Duodenal mucosa (tissue), 2 donors: ENCODE measurements at regions not wholly inside any gene's neighbourhood (a gene's known extent, or its start where the extent isn't known, plus 50 kb on each side); places are given as distances from the start of the nearest gene placed in this dataset.

Source experiments
- H3K27ac ChIP-seq: one replicate; pipeline ENCODE4 v1.7.0; 2013; ENCODE audit warnings: low read depth, low read length
- H3K27me3 ChIP-seq, 2 donors: one replicate each; pipeline ENCODE4 v1.7.0; 2013; ENCODE audit warnings: low read length in 2 of 2, control low read depth in 1 of 2; ENCODE audit not compliant: insufficient read depth in 2 of 2, control insufficient read depth in 1 of 2
- H3K36me3 ChIP-seq, 2 donors: one replicate each; pipeline ENCODE4 v1.7.0; 2013; ENCODE audit warnings: low read length in 2 of 2, control low read depth in 1 of 2; ENCODE audit not compliant: insufficient read depth in 2 of 2, control insufficient read depth in 1 of 2
- H3K4me1 ChIP-seq, 2 donors: one replicate each; pipeline ENCODE4 v1.7.0; 2013; ENCODE audit warnings: low read length in 2 of 2, control low read depth in 1 of 2; ENCODE audit not compliant: insufficient read depth in 2 of 2, control insufficient read depth in 1 of 2
- H3K4me3 ChIP-seq, 2 donors: one replicate each; pipeline ENCODE4 v1.7.0; 2013; ENCODE audit warnings: low read length in 2 of 2, low read depth in 1 of 2
- H3K9ac ChIP-seq, 2 donors: one replicate each; pipeline ENCODE4 v1.7.0; 2013; ENCODE audit warnings: low read length in 2 of 2, low read depth in 1 of 2
- H3K9me3 ChIP-seq, 2 donors: one replicate each; pipeline ENCODE4 v1.7.0; 2013; ENCODE audit warnings: low read length in 2 of 2, control low read depth in 1 of 2; ENCODE audit not compliant: control insufficient read depth in 1 of 2

DNA sequence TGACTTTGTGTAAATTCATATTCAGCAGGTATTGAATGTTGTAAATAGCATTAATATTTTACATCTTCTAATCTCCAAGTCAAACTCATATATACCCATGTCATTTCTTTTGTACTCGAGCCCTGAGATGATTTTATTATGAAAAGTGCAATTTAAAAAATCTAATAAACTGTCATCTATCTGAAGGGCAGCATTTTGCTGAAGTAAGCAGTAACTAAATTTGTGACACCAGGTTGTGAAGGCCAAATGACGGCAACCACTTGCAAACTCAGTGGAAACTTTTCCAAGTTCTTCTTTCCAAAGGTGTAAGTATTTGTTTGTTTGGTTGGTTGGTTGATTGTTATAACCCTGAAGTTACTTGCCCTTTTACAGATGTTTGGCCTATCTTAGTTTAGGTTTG lies 188.3 kb downstream of the GPR37 start:
- Histone ChIP-seq H3K4me1 (no peaks in the 10 kb centered on the region), H3K4me3 (no peak overlapping the region), H3K36me3 (no peaks in the 10 kb centered on the region)

DNA sequence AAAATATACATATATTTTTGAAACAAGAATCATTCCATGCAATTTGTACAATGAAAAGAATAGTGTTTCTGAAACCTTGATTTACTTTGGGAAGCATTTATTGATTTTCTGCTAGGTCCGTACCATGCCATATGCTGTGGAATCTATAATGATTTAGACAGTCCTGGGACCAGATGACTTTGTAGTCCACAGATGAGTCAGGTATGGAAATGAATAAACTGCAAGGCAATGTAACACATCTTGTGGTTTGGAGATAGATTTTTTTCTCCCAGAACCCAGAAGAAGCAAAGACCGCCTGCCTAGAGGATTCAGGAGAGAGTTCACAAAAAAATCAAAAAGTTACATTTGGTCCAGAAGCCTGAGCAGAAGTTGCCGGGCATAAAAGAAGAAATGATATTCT lies 190.4 kb downstream of the GPR37 start:
- H3K4me1 ChIP-seq: no peaks in the 10 kb centered on the region
- no peaks in the 10 kb centered on the region for H3K27me3 ChIP-seq
- H3K27ac ChIP-seq: no peak overlapping the region
- no peak overlapping the region for H3K9ac ChIP-seq
- no peak overlapping the region for H3K4me3 ChIP-seq
- H3K9me3 ChIP-seq: no peaks in the 10 kb centered on the region
- H3K36me3 ChIP-seq: no peaks in the 10 kb centered on the region

More for the DNA sequence above, 188.3 kb downstream of the GPR37 start:
- Histone ChIP-seq H3K27ac (no peak overlapping the region), H3K9ac (no peak overlapping the region), H3K9me3 (no peaks in the 10 kb centered on the region), H3K27me3 (no peaks in the 10 kb centered on the region)

DNA sequence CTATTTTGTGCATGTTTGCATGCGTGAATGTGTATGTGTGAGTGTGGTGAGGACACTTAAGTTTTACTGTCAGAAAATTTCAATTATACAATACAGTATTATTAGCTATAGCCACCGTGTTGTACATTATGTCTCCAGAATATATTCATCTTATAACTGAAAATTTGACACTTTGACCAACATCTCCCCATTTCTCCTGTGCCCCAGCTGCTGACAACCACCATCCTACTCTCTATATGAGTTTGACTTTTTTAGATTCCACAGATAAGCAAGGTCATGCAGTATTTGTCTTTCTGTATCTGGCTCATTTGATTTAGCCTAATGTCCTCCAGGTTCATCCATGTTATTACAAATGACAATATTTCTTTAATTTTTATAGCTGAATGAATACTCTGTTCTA lies 195.0 kb downstream of the GPR37 start:
- H3K36me3 ChIP-seq: no peaks in the 10 kb centered on the region
- no peaks in the 10 kb centered on the region for H3K27me3 ChIP-seq
- no peaks in the 10 kb centered on the region for H3K4me1 ChIP-seq
- no peak overlapping the region for H3K9ac ChIP-seq
- H3K4me3 ChIP-seq: no peak overlapping the region
- H3K9me3 ChIP-seq: no peaks in the 10 kb centered on the region
- no peak overlapping the region for H3K27ac ChIP-seq

DNA sequence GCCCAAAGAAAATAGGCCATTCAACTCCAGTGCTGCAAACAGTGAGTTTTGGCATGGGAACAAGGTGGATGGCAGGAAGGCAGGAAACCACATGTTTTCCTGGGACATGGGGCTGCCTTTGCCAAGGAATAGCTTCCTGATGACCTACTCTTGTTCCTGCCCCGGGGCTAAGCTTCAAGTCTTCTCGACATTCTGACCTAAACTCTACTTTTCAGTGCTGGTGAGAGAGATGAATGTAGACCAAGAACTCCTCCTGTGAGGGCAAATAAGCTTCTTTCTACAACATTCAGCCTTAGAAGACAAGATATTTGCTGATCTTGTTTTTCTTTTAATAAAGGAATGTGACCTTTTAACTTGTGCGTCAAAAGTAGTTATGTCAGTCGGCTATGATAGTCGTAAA lies 199.0 kb downstream of the GPR37 start:
- Histone ChIP-seq H3K27me3 (no peaks in the 10 kb centered on the region), H3K4me3 (no peak overlapping the region), H3K4me1 (no peaks in the 10 kb centered on the region), H3K9ac (no peak overlapping the region), H3K36me3 (no peaks in the 10 kb centered on the region), H3K9me3 (no peaks in the 10 kb centered on the region), H3K27ac (no peak overlapping the region)

DNA sequence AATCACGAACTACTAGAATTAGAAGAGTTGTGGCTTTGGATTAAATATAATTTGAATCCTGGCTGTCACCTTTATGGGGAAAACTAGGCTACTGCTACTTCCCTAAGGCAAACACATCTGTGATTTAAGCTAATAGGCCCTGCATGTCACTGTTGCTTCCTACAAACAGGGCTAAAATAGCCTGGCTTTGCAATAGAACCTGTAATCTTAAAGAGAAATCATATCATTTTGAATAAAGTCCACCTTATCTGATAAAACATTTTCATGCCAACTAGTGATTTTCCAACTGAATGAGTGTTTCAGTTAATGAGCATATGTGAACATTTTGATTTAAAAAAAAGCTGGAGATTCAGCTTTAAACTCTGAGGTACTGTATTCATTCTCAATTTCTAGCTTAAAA lies 208.0 kb downstream of the GPR37 start:
- Histone ChIP-seq H3K4me1 (no peaks in the 10 kb centered on the region), H3K27ac (no peak overlapping the region)

DNA sequence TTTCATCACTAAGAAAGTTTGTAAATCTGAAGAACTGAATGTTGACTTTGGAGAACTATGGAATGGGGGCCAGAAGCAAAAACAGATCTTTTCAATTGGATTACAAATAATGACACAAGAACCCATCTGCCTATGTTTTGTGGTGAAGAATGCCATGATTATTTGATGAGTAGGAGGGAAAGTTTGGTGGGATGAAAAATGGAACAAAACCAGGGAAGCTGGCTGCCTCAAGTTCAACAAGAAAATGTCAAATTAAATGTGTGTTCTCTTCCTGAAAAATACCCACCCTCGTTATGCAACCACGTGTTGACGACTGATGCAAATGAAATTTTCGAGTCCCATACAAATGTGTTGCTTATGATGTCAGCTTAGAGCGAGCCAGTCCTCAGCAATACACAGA lies 208.5 kb downstream of the GPR37 start:
- Histone ChIP-seq H3K4me1 (no peaks in the 10 kb centered on the region), H3K27ac (no peak overlapping the region), H3K9ac (no peak overlapping the region), H3K9me3 (no peaks in the 10 kb centered on the region), H3K36me3 (no peaks in the 10 kb centered on the region), H3K27me3 (no peaks in the 10 kb centered on the region), H3K4me3 (no peak overlapping the region)

More for the DNA sequence above, 208.0 kb downstream of the GPR37 start:
- Histone ChIP-seq H3K36me3 (no peaks in the 10 kb centered on the region), H3K9me3 (no peaks in the 10 kb centered on the region), H3K9ac (no peak overlapping the region), H3K4me3 (no peak overlapping the region), H3K27me3 (no peaks in the 10 kb centered on the region)

DNA sequence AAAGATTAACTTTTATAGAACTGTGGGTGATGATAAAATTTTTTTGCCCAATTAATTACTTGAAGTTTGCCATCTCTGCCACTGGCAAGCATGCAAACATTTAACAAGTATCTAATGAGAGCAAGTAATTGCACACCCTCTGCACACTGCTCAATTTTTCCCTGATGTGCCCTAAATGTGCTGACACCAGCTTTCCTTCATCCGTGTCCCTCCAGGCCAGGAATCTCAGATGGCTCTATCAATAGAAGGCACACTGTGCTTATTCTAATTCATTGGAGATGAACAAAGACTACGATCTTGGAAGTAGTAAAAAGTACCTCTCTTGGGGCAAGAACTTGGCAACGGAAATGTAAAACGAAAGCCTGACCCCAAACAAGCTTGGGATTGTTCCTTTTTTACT lies 212.1 kb downstream of the GPR37 start:
- H3K9me3 ChIP-seq: no peaks in the 10 kb centered on the region
- no peaks in the 10 kb centered on the region for H3K27me3 ChIP-seq
- no peak overlapping the region for H3K9ac ChIP-seq
- no peak overlapping the region for H3K4me3 ChIP-seq
- H3K27ac ChIP-seq: no peak overlapping the region
- H3K4me1 ChIP-seq: no peaks in the 10 kb centered on the region
- H3K36me3 ChIP-seq: no peaks in the 10 kb centered on the region

DNA sequence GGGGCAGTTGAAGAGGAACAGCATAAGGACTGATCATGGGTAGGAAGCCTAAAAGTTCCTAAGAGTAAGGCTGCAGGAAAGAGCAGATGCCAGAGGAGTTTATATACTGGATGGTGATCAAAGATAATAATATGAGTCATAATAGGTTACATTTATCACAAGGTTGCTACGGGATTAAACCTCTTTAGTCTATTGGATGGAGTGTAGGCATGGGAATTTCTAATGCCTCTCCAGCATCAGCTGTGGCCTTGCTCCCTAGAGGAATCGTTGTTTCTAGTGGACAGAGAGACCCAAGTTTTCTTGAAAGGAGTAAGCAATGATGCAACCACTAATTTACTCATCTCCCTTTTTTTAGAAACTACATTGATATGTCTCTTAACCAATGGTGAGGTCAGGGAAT lies 213.4 kb downstream of the GPR37 start:
- no peak overlapping the region for H3K9ac ChIP-seq
- H3K4me3 ChIP-seq: no peak overlapping the region
- no peaks in the 10 kb centered on the region for H3K9me3 ChIP-seq
- H3K27me3 ChIP-seq: no peaks in the 10 kb centered on the region
- no peaks in the 10 kb centered on the region for H3K36me3 ChIP-seq
- no peak overlapping the region for H3K27ac ChIP-seq
- no peaks in the 10 kb centered on the region for H3K4me1 ChIP-seq

DNA sequence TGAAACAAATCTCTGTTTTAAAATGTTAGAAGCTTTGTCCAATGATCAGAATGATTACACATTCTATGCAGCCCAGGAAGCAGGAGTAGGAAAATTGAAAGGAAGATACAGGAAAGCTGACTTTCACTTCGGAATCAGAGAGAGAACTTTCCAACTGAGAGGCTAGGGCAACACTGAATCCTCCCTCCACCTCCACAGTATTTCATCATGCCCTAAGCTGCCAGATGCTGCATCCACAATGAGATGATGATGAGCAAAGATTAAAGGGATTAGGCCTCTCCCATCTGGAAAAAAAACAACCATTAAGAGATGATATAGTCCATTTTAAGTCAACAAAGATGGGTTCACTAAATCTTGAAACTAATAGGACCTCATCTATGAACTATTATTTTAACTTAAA lies 215.6 kb downstream of the GPR37 start:
- Histone ChIP-seq H3K4me1 (no peaks in the 10 kb centered on the region), H3K36me3 (no peaks in the 10 kb centered on the region), H3K9ac (no peak overlapping the region), H3K27me3 (no peaks in the 10 kb centered on the region), H3K4me3 (no peak overlapping the region), H3K27ac (no peak overlapping the region), H3K9me3 (no peaks in the 10 kb centered on the region)

DNA sequence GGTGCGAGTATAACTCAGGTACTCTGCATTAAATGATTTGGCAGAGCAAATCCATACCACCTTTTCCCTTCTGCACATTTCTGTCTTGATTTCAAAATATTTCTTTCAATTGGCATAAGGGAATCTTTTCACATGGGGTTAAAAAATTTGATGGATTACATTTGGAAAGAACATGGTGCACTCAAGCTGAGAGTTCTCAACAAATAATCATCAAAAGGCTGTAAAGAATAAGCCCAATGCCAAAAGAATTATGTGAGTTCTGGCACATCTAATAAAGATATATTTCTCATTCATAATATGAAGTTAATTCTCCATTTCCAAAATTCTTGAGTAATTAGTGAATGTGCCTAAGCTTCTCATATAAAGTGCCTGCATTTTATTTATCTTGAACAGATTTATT lies 223.1 kb downstream of the GPR37 start:
- no peak overlapping the region for H3K9ac ChIP-seq
- H3K4me1 ChIP-seq: no peaks in the 10 kb centered on the region
- H3K36me3 ChIP-seq: no peaks in the 10 kb centered on the region
- H3K9me3 ChIP-seq: no peaks in the 10 kb centered on the region
- no peak overlapping the region for H3K4me3 ChIP-seq
- H3K27me3 ChIP-seq: no peaks in the 10 kb centered on the region
- H3K27ac ChIP-seq: no peak overlapping the region

DNA sequence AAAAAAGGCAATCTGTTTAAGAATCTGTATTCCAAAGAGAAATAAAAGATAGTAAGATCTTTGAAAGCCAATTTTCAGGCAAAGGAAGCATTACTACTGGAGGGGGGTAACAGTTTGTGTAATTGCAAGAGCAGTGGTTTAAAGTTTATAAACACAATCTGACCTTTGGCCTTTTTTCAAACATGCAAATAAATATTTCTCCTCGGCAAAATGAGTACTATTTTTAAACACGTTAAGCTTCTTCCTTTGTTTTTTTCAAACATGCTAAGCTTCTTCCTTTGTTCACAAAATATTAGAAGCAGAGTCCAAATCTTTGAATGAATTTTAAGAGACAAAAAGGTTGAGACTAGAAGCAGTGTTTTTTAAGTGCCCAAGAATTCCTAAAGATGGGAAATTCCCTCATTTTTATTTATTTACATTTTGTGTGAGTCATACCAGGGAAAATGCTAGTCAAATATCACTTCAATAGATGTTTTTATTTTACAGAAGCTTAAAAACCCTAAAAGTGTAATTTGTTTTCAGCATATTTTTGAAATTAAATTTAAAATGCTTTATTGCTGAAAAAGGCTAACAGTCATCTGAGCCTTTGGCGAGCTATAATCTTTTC lies 229.3 kb downstream of the GPR37 start:
- Histone ChIP-seq H3K4me1 (no peaks in the 10 kb centered on the region), H3K27ac (no peak overlapping the region), H3K9ac (no peak overlapping the region), H3K36me3 (no peaks in the 10 kb centered on the region), H3K27me3 (no peaks in the 10 kb centered on the region), H3K9me3 (no peaks in the 10 kb centered on the region), H3K4me3 (no peak overlapping the region)
